ENCODE measurements at regions not wholly inside any gene's neighbourhood (a gene's known extent, or its start where the extent isn't known, plus 50 kb on each side); places are given as distances from the start of the nearest gene placed in this dataset.
"Not testable (repeated sequence)": the region's sequence is repeated elsewhere in the genome, so short reads cannot be mapped to it uniquely, and the experiment has no call there.

DNA sequence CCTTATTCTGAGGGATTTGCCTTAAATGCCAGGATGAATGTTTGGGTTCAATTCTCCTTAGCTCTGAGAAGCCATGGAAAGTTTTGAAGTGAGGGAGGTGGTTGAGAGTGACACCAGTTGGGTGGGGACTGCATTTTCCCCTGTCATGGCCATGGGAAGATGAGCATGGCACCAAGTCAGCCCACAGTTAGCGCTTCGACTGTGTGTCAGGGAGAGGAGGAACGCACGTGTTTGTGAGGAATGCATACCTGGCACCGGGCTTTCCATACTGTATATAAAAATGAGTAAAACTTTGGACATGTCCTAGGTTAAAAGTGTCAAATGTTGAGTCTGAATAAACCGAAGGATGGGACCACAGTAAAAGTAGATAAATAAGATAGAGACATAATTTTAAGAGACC is 187.5 kb upstream of the KL start:
- no peak for DNase-seq

DNA sequence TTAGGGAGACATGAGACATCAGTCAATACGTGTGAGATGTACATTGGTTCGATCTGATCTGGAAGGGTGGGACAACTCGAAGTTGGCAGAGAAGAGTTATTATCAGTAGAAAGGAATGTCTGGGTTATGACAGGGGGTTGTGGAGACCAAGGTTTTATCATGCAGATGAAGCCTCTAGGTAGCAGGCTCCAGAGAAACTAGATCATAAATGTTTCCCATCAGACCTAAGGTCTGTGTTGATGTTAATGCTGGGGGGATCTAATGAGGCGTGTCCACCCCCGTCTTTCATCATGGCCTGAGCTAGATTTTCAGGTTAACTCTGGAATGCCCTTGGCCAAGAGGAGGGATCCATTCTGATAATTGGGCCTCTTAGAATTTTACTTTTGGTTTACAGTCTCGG is 187.0 kb upstream of the KL start:
- DNase-seq, result no peak

DNA sequence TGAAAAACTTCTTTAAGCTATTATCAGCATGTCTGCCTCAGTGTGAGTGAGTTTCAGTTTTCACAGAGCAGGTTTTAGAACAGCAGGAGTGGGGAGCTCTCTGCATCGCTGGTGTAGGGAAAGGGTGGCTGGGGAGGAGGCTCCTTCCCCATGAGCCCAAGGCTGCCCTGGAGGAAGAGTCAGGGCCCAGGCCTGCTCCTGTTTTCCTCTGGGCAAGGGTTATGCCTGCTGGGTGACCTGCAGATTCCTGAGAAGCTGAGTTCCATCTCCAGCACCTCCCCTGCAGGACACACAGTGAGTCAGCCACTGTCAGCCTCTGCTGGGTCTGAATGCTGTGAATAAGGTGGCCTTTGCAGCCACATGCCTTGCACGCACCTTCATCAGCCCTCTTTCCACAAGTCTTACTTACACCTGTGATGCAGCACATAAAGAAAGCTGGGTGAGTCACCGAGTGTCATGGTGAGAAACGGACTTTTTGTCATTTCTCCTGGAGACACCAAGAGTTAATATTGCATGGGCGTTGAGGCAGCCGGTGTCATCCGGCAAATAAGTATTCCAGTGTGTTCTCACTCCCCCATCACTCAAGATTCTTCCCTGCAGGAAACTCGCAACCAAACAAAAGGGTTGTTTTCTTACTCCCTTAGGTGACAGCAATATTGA is 186.4 kb upstream of the KL start:
- no peak for DNase-seq

DNA sequence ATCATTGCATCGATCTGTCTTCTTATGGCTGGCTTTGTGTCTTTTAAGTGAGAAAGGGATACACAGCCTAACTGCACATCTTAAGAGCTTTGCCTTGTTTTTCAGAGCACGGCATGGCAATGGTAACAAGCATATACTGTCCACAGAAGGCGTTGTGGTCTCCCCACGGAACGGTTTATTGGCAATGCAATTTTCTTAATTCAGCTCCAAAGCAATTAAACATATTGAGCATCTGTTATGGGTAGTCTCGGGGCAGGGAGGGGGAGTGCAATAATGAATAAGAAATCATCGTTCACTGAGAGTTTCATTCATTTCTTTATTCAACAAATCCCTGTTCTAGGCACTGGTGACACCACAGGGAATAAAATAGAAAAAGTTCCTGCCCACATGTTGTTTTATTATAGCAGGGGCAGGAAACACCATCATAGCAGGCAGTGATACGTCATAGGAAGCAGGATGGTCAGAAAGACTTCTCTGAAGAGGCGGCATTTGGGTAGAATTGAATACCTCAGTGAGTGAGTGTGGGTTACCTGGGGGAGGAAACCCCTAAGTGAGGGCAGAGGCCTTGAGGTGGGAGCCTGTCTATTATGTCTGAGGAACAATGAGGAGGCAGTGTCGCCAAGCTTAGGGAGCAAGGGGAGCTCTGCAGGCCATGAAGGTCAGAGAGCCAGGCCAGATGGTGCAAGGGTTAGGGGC is 185.7 kb upstream of the KL start:
- DNase-seq, result no peak

DNA sequence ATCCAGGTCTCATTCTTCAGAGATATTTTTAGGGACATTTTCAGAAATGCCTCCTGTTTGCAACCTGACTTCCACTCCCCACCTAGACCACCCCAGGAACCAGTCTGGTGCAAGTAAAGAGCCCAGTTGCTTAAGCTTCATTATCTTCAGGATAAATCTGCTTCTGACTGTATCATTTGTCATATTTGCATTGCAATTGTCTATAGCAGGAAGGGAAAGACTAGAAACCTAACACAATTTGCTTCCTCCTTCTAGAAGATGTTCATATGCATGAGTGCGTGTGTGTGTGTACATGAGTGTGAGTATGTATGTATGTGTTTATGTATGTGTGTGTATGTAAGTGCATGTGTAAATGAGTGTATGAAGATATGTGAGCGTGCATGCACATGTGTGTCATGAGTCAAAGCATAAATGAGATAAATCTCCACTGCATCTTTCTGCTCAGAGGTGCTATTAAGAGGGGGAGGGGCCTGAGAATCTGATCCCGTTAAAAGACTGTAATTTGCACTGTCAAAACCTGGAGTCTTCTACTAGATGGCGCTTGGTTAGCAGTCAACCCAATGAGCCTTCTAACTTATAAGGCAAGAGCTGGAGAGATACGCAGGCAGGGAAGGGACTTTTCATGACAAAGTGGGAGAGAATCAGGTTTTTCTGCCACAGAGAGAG is 178.8 kb upstream of the KL start:
- no peak for DNase-seq

DNA sequence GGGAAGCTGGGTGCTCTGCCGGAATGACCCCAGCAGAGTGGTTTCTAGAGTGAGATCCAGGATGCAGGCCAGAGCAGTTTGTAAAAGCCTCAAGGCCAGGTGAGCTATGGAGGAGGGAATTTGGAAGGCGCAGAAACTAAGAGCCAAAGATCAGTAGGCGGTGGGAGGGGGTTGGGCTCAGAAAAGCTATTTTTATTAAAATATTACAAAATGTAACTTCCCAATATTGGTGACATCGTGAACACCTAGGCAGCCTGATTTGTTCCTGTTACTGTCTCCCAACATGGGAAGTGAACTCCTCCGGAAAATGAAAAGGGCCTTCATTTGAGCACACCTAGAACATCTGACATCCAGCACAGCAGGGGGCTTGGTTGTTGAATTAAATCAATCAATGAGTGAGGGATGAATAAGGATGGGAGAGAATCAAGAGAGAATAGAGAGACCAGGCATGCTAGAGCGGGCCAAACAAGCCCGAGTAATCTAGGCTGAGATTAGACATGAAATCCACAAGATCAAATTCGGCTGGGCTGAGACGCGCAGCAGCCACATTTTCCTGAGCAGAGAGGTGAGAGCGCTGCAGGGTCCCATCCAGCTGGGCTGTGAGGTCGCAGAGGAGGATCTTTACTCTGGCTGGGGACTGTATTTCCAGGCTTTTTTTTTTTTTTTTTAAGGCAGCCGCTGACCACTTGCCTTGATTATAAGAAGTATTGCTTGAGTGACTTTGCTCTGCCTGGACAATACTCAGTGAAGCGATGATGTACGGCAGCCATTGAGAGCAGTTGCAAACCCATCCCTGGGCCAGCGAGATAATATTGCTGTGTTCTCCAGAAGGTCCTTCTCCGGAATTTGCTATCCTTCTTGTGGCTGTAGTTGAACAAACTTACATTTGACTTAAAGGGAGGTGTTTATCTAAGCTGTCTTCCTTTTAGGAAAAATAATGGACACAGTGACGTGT is 178.0 kb upstream of the KL start:
- no peak for DNase-seq

DNA sequence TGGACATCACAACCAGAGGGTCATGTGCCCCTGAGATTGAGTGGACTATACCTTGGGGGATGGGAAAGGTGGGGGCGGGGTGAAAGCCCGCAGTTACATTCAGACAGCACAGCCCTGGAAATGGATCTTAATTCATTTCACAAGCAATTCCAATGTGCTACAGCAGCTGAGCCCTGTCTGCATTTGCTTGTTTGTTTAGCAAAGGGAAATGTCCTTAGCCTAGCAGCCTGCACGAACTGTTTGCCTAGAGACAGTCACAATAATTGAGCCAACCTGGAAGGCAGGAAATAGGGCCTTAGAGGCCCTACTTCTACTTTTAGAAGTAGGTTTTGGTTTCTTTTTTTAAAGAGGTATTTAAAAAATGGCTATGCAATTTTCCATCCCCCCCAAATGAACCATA is 177.3 kb upstream of the KL start:
- no peak for DNase-seq

DNA sequence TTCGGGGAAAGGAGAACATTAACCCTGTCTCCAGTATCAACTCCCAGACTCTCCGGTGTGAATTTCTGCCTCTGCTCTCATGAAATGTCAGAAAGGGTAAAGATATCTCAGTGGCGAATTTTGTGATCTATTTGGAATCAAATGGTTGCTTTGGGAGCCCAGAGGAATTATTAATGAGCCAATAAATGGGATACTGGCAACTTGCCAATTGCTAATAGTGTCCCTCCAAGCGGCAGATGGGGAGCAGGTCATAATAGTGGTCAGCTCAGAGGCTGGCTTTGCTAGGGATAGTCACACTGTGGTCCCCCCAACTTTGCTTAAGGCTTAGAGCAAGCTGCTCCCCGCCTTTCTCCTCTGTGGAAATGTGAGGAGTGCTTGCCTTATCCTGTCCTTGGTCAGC is 176.1 kb upstream of the KL start:
- no peak for DNase-seq

DNA sequence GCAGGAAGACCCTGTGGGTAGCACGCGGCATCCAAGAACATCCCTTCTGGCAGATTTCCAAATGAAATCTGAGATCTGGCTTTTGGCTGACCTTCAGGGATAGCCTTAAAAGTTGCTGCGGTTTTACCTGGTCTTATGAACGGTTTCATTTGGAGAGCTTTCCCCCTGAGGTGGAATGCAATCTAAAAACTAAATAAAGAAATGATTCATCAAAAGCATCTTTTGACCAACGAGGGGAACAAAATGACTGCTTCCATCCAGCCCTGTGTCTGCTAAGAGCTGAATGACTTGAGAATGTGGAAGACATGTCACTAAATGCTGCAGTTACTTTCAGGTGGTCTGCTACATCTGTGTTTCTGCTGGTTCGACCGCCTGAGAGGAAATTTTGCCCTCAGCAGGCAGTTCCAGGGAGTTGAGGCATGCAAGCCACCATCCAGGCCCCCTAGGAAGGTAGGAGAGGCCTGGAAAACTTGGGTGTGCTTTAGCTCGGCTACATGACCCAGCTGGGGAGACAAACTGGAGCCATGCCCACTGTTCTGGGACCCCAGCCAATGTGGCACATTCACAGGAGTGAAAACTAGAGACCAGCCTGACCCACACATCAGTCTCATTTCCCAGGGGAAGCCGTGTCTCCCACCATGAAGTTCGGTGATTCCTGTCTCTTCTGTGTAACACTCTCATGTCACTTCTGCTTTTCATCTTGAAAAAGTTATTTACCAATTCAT is 175.1 kb upstream of the KL start:
- no peak for DNase-seq

DNA sequence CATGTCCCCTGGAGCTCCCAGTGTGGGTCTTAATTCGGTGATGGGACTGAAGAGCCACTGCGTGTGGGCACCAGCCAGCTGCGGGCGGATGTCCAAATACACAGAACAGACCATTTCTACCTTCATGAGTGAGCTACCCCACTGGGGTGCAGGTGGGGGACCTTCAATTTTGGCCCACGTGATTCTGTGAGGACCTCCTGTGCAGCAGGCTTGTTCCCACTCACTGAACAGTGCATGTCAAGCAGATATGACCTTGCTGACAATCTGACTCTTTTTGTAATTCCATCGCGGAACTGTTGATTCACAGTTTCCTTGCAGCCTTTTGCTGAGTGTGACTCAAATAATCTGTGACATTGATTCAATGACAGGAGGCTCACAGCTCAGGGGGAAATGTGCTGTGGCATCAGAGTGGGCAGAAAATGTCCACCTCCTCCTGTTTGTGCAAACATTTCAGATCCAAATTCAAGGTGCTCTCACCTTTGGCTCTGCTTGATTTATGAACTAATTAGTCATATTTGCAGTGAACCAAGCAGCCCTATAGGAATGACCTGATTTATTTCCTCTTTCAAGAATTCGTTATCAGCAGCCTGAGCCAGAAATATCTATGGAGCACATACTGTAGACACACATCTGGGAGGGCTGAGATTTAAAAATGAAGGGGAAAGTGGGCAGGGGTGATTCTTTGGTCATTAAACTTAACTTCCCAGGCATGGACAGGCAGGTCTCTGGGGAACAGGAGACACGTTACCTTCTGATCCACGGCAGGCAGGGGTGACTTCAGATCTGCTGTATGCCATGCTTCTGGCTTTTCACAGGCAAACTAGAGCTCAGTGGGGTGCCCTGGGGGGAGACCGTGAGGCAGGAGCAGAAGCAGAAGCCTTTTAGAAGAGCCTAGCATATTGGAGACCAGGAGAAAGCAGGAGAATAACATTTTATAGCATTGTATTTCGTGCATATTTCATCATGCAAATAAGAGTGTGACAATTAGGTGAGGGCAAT is 170.0 kb upstream of the KL start:
- no peak for DNase-seq

DNA sequence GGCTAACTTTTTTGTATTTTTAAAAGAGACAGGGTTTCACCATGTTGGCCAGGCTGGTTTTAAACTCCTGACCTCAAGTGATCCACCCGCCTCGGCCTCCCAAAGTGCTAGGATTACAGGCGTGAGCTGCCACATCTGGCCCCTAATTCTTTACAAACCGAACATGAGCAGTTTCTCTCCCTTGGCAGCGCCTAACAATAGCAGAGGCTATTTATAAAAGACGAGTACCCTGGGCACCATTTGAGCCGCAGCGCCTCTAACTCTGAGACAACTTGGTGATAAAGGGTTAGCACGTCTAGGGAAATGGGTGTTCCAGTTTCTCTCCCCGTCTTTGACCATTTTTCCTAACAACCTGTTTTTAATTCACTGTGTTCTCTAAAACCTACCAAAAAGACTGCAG is 168.2 kb upstream of the KL start:
- DNase-seq, result not testable (repeated sequence)

DNA sequence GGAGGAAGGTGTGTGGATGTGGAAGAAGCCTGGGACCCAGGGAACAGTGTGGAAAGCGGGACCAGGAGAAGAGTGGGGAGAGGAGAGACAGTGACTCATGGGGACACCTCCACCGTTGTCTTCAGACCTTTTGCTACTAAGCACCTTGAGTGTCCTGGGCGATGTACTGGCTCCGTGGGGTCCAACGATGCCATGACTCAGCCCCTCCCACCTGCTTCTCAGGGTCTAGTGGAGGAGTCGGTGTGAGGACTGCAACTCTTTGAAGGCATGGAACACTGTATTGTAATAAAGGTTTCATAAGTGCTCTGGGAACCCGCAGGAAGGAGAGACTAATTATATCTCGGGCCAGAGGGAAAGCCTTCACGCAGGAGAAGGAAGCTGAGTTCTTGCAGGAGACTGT is 166.9 kb upstream of the KL start:
- DNase-seq, result no peak

DNA sequence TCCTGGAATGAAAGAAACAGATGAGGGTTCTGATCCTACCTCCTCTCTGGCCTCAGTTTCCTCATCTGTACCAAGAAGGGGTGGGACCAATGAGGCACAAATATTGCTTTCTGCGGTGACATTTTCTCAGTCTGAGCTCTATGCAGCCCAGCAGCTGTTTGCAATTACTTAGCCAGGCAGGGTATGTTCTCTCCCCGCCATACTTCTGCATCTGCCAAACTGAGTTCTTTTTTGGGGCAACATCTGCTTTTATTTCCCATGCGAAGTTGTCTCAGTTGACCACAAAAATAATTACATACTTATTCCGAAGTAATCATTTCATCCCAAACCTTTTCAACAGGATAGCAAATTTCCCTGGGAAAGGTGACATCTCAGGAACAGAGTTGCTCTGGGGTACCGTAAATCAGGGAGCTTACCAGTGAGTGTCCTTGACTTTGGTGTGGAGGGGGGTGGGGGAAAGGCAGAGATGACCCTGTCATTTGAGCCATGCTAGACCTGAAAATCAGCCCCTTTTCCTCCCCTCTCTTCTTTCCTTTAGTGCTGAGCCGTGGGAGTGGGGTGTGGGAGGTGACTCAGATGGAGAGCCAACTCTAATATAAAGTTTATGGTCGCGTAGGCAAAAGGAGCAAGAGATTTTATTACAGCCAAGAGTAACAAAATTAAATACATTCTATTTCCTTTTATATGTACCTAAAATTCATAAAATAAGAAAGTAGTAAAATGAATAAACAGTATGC is 165.7 kb upstream of the KL start:
- DNase-seq, result no peak

DNA sequence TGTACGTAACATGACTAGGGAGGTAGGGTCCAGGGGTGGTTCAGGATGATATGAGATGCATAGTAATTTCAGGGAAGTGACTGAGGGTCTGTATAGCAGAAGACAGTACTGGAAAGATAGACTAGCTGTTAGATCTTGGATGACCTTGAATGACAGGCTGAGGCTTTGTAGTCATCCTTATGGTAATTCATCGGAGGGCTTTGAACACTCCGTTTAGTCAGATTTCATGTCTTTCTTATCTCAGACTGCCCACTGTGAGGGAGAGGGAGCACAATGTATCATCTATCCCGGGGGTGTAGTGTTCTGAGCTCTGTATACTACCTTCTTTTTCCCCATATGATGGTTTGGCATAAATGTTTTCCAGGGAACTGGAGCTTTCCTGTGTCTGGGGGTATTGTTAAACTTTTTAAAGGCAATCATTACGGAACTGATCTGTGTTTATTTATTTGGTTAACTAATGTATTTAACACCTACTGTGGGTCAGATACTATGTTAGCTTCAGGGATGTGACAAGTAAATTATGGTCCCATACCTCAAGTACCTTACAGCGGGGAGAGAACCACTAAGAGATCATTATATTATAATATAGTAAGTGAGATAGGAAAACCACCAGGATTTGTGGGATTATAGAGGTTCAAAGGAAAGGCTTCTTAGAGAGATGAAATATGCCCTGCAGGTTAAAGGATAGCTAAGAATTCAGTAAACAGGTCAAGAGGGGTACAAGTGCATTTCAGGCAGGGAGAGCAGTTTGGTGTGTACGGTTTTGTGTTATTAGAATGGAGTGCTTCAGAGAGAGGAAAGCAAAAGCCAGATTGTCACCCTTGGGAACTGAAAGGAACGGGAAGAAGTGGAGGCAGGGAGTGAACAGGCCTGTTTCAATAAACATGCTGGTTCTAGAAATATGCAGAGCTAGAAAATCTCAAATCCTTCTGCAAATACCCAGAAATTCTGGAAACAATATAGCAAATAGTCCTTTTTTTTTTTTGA is 164.8 kb upstream of the KL start:
- no peak for DNase-seq

DNA sequence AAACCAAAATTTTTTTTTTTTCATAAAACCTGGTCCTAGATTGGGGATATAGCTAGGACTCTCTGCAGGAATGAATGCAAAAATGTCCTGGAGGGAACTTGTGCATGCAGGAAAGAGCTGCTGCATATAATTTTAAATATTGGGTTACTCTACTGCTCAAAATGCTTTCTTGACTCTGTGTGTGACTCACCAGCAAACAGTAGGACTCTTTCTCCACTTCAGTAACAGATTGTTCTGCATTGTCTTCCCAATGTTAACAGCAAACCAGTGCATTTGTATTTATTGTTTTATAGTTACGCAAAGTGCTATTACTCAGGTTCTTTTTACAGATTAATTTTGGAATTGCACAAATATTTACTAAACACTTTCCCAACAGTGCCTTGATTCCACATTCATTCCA is 163.7 kb upstream of the KL start:
- no peak for DNase-seq

DNA sequence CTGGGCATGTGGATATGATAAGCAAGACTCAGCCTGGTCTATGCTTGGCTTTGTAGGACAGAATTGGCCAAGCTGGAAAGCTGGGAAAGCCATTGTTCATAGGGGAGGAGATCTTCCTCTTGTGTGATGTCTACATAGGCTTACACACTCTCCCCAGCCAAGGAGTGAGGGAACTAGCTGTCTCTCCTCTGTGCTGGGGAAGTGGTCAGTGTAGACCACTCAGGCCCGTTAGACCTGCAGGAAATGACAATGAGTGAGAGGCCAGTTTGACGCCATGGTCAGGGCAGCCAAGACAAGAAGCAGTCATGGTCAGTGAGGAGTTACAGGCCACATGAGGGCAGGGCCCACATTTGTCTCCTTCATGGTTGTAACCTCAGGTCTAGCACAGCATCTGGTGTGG is 159.1 kb upstream of the KL start:
- no peak for DNase-seq

DNA sequence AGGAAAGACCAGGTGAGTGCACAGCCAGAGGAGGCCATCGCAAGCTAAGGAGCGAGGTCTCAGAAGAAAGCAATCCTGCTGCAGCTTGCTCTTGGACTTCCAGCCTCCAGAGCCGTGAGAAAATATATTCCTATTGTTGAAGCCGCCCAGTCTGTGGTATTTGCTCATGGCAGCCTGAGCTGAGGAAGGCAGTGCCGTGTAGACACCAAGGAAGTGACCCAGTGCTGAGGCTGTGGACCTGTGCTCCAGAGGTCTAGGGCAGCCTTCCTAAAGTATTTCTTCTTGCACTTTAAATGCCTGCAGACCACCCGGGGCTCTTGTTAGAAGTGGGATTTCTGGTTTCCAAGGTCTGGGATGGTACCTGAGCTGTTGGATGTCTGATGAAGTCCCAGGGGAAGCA is 158.5 kb upstream of the KL start:
- DNase-seq, result no peak

DNA sequence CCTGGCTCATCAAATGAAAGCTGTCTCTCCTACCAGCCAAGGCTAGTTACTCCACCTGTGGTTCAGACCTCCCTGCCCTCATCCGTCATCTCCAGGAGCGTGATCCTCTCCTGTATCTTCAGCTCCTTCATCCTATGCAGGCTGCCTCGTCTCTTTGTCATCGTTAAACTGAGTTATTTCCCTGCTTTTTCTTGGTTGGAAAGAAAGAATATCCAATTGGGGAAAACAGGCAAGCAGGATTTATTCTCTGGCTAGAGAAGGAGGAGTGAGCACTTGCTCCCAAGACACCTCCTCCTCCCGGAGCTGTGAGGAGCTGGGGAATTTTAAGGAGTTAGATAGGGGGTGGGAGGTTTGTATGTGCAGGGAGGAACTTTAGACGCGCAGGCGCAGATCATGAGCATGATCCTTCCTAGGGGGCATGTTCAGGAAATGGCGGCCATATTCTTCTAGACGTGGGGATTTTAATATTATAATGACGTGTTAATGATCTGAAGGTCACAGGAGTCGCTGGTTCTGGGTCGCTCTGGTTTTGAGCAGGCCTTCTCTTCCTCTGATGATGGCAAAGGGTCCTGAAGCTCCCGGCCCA is 156.4 kb upstream of the KL start:
- no peak for DNase-seq

DNA sequence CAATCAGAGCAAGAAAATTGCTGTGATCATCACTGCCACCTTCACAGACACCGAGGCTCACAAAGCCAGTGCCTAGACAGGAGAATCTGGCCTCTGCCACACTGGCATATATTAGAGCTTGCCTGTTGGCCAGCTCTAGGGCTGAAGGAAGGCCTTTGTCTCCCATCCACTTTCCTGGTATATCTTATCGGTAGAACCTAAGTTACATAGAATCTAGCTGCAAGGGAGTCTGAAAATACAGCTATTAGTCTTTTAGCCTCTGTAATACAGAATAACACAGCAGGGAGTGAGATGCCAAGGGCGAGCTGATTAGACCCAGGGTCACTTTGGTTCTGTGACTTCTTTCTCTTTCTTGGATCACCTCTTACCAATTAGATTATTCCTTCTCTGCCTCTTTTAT is 154.9 kb upstream of the KL start:
- no peak for DNase-seq

Measured in SW 1271 (cell line).